Activated T-cell treated with anti-CD3 and anti-CD28 coated beads for 48 hours (primary cell): ENCODE measurements at regions not wholly inside any gene's neighbourhood (a gene's known extent, or its start where the extent isn't known, plus 50 kb on each side); places are given as distances from the start of the nearest gene placed in this dataset.
"Not testable (repeated sequence)": the region's sequence is repeated elsewhere in the genome, so short reads cannot be mapped to it uniquely, and the experiment has no call there.

Source experiments
- DNase-seq: peaks from one replicate; pipeline ENCODE4 v3.0.0-alpha.2; 2020; ENCODE audit warnings: low read depth

DNA sequence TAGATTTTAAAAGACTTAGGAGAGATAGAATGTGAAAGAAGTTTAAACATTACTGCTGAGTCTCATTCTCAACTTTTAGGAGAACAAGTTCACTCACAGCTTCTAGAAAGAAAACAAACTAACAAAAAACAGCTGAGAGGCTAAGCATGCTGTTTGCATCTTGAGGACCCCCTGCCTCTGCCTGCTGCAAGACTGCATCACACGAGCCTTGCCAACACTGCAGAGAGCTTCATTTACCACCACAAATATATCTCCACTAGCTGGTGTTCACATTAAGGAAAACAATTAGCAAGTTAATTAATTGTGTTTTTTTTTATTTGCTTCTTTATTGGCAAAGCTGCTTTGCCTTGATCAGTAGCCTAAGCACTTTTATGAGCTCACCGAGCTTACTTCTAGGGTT, 336.6 kb upstream of the KIAA1217 start:
- DNase-seq = no peak

DNA sequence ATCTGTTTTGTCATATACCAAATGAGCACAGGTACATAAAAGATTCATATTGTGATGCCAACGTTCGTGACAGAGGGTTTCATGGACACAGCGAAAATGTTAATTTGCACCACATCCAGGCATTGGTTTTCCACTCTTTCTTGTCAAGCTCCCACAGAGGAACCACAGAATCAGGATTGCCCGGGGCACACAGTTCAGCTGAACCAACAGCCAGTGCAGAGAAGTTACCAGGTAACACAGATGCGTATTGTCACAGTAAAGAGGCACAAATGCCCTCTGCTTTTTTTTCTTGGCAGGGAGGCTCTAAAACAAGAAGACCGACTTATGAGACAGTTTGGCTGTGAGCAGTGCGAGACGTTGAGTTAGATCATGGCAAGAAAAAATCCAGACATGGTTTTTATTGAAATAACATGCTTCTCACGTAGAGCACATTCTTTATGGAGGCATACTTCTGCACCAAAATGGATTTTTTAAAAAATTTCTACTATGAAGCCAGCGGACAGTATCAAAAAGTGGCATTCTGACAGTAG, 331.1 kb upstream of the KIAA1217 start:
- DNase-seq = no peak

DNA sequence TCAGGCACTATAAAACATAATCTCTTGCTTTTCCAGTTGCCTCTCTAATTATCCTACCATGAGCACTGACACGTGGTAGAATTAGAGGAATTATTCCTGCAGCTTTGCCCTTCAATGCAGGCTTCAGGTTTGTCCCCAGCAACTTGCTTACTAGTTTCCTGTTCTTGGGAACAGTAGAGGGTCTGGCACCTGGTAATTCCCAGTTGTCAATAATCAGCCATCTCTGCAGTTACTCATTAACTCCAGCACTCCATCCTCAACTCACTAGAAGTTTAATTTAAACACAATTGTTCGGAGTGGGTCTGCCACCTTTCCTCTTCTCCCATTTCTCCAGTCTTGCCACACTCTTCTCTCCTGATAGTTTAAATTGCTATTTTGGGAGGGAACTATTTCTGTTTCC, 324.3 kb upstream of the KIAA1217 start:
- DNase-seq = no peak

DNA sequence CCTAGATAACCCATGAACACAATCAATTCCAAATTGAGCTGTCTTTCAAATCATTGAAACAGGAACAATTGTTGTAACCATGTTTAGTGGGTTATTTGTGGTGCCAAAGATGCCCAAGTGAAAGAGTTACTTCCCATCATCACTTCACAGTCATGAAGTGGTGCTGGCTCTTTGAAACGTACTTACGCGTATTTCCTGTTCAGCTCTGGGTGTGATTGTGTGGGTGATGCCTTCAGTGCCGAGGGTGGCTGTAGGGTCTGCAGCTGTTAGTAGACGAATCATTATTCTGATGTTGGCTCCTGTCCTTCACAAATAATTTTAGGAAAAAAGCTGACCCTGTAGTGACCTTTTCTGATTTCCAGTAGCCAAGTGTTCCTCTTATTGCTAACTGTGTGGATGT, 323.1 kb upstream of the KIAA1217 start:
- no peak for DNase-seq

DNA sequence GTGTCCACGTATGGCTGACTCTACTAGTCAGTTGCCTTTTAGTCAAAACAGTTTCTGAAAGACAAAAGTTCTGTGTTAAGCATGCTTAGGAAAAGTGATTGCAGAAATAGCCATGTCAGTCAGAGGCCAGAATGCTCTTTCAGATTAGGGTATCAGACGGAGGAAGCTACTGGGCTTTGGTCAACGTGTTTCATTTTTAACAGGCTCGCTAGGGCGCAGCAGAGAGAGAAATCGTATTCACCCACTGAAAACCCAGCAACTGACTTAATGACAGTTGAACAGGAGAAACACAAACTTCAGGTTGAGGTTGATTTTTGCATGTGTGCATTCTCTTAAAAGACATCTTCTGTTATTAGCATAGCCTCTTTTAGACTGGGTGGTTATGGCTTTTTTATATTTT, 322.6 kb upstream of the KIAA1217 start:
- no peak for DNase-seq

DNA sequence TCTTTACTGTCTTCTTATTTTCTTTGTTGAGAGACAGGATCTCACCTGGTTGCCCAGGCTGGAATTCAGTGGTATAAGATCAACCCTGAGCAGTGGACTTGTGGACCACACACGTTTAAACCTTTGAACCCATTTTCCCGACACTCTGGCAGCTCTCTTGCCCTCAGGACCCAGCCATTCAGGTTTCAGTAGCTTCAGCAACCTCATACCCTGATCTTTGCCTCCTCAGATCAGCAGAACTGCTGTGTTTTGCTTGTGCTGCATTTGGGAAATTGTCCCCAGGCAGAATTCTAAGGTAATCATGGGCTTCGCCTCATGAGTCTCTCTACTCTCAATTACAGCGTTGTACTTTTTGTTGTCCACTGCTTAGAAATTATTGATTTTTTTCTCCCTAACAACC, 317.6 kb upstream of the KIAA1217 start:
- DNase-seq = no peak

DNA sequence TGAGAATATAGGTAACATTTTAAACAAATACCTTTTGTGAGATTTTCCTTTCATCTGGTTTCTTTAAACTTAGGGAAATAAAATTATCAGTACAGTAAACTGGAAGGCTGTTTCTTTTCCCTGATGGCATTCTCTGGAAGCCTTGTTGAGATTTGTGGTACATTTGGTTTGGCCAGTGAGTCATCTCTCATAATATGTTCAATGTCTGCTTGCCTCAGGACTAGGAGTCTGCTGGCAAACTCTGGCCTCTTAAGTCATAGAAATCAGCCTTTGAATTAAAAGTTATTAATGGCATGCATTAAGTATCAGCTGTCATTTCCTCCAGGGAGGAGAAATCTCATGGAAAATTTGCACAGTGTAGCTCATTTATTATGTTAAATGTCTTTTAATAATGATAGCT, 316.6 kb upstream of the KIAA1217 start:
- no peak for DNase-seq

DNA sequence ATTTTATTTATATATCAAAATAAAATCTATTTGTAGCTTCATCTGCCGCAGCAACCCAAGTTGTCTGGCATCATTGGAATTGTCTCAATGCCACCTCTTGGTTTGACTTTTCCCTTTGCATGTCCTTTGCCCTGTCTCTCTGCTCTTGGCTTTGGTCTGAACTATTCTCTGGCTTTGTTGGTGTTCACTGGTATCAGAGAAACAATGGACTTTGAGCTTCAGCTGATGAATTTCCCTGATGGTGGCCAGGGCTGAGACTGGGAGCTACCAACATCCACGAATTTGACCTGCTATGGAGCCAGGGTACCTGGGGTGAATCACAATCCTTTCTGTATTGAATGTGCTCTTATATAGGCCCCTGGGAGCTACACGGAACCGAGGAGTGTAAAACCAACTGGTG, 311.7 kb upstream of the KIAA1217 start:
- no peak for DNase-seq

DNA sequence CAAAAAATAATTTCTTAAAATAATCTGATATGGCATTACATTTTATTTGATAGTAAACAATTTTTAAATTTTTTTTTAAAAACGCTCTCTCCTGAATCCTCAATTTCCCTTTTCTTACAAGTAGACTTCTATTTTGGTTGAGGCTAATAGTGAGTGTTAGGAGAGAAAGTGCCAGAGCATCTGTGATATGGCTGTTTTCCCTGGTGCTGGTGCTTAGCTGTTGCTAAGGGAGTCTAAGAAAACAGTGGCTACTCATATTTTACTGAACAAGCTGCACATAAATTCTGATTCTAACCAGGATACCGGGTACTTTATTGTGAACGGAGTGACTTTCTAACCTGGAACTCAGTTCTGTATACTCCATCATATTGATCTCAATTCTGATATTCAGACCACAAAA, 311.1 kb upstream of the KIAA1217 start:
- DNase-seq = no peak

DNA sequence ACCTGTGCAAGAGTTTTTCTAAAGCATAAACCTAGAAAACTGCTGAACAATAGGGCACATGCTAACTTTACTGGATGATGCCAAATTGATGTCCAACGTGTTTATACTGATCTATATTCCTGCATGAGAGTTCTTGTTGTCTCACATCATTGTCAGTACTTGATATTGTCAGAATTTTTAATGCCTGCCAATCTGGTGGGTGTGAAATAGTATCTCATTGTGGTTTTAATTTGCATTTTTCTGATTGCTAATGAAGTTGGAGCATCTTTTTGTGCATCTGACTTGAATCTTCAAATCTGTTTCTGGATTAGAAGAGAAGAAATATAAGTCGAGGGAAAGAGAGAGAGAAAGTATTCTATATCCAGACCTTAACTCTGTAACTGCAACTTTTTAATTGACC, 309.8 kb upstream of the KIAA1217 start:
- no peak for DNase-seq

DNA sequence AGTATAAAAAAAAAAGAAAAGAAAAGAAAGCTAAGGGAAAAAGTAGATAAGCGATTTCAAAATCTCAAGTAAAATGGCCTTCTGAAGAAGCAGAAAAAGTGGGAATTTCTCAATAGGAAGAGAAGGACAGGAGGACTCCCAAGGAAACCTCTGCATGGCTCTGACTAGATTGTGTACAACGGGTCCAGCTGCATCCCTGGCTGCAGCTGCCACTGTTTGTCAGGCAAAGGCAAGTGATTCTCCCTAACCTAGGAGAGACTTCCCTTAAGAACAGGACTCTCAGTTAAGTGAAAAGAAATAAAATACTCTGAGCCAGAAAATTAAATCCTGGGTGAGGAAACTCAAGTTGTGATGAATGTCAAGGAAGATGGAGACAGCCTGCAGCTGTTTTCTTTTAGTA, 298.6 kb upstream of the KIAA1217 start:
- DNase-seq = no peak

DNA sequence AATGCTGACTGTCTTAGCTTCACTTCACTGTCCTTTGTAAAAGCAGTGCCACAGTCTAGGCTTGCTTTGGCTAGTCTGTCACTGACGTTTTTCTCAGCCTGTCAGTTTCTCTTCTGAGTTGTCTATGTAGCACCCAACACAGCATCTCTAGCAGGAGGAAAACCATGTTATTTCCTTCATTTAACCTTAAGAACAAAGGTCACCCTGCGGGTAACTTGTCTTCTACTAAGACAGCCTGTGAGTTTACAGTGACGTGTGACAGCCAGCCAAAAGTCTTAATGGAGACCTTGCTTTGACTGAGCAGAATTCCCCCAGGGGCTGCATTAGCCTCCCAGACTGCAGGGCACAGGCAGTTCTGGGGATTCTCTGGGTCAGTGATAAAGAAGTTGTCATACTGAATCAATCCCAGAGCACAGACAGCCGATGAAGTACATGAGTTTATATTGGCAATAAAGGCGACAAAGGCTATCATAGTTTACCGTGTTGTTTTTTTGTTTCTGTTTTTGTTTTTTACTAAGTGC, 296.0 kb upstream of the KIAA1217 start:
- DNase-seq = no peak

DNA sequence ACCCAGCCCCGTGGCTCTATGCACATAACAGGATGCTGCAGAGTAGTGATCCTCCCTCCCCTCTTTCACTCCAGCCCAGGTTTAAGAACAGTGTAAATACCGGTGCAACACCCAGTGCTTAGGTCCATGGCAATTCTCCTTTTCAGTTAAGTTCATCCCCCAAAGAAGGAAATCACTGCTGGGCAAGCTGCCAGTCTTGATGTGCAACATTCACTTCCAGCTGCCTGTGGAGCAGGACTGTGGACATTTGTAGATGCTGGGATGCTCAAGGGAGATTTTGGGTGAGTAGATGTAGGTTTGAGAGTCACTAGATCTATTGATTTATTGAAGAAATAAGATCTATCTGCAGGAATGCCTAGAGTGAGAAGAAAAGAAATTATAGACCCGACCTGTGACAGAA, 294.3 kb upstream of the KIAA1217 start:
- DNase-seq = no peak

DNA sequence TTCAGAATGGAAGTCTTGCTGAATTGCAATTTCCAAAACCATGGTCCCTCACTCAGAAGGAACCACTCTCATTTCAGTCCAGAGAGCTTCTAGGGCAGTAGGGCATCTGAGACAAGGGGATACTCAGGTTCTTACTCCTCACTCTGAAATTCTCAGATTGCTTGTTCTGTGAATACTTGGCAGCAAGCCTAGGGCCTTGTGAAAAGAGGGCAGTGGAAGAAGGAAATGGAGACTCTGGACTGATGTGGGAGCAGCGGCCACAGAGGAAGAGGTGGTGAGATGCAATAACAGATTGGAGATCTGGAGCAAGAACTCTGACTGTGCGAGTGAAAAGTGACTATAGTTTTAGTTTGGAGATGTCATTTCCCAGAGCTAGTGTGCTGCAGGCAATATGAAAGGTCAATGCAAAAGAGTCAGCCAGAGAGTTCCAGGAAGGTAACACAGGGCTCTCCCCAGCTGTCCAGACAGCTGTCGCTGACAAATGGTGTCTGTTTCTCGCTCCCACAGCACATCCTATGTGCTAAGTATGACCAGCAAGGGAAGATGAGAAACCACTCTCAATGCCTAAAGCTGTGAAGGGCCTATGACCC, 291.6 kb upstream of the KIAA1217 start:
- DNase-seq = no peak

DNA sequence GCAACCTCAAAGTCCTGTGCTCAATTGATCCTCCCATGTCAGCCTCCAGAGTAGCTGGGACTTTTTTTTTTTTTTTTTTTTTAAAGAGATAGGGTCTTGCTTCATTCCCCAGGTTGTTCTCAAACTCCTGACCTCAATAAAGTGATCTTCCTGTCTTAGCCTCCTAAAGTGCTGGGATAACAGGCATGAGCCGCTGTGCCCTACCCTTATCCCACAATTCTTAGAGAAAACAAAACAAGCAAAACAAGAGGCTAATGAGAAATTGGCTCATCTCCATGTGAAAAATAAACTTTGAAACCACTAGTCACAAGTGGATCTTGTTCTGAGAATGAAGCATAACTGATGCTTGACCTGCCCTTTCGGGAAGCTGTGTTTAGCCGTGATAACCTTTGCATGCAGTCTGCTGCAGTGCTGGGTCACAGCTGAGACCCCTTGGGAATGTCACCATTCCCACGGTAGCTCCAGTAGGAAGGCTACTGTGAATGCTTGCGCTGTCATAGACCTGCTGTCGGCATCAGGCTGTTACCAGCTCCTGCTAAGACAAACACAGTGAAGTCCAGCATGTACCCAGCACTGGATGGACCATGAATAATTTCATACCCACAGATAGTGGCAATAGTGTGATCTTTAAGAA, 290.7 kb upstream of the KIAA1217 start:
- DNase-seq = no peak

DNA sequence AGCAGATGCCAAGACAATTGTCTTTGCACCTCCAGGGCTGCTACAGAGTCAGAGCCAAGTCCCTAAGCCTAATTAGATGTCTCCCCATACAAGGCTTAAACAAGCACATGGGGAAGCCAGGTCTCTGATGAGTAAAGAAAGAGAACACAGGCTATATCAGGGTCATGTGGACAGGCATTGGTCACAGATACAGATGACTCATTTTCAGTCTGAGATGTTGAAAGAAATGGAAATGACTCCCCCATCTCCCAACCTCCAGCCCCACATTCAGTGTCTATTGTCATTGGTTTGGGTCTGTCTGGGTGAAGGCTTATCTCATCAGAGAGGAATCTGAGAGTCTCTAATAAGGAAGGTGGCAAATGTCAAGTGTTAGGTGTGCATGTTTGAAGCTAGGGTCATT, 290.1 kb upstream of the KIAA1217 start:
- no peak for DNase-seq

DNA sequence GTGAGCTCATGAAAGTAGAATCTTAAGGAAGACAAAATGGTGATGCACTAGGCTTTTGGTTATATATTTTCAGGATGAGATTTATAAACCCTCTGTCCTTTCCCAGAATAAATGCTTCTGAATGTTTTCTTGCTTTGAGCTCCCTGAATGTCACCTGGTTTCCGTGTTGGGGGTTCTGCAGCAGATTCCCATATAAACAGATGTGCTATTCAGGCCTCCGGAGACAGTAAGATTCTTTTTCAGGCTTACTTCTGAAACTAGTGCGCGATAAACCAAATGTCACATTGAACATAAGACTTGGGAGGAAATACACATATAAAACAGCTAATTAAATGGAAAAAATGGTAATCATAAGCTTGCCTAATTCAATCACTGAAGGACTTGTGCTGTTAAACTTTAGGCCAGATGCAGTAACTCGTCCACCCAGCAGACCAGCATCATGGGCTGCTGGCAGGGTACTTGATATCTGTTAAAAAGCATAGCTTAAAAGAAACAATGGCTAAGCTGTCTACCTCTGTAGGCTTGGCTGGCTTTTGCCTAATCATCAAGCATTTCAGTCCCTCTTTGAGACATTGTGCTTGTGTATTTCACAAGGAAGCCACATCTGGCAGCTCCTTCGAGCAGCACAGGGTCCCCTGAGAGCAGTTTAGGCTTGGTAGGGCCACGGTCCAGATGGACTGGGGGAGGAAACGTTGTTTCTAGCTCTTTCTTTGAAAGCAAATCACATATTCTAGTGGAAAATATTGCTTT, 281.2 kb upstream of the KIAA1217 start:
- DNase-seq = no peak

DNA sequence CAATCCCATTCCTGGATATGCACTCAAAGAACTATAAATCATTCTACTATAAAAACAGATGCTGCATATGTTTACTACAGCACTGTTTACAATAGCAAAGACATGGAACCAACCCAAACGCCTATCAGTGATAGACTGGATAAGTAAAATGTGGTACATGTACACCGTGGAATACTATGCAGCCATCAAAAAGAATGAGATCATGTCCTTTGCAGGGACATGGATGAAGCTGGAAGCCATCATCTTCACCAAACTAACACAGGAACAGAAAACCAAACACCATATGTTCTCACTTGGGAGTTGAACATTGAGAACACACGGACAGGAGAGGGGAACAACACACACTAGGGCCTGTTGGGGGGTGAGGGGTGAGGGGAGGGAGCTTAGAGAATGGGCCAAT, 274.9 kb upstream of the KIAA1217 start:
- DNase-seq = not testable (repeated sequence)

DNA sequence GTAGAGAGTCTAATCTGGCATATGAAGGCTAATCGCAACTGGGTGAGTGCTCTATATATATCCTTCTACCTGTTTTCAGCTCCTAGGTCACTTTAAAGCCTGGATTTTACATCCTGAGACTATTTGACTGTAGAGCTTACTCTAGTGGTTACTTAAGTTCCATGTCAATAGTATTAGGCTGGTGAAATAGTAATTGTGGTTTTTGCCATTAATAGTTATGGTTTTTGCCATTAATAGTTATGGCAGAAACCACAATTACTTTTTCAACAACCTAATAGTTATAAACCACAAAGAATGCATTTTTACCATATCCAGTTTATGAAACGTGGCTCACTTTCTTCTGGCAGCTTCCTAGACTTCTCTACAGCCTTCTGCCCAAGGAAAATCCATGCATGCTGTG, 263.1 kb upstream of the KIAA1217 start:
- no peak for DNase-seq

DNA sequence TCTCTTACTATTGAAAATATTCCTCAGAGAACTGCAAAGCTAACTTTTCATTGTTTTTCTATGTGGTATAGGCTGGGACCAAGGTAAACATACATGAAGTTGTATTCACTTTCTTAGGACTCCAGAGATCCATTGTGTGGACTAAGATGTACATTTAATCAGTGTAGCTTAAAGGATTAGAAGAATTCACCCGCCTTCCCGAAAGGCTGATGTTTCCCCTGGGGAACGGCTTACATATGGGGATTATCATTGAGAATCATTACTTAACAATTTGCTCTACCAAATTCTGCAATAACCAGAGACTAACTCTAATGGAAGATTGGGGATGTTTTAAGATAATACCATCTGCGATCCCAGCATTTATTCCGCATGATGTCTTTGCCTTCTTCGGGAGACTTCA, 257.1 kb upstream of the KIAA1217 start:
- DNase-seq = no peak

DNA sequence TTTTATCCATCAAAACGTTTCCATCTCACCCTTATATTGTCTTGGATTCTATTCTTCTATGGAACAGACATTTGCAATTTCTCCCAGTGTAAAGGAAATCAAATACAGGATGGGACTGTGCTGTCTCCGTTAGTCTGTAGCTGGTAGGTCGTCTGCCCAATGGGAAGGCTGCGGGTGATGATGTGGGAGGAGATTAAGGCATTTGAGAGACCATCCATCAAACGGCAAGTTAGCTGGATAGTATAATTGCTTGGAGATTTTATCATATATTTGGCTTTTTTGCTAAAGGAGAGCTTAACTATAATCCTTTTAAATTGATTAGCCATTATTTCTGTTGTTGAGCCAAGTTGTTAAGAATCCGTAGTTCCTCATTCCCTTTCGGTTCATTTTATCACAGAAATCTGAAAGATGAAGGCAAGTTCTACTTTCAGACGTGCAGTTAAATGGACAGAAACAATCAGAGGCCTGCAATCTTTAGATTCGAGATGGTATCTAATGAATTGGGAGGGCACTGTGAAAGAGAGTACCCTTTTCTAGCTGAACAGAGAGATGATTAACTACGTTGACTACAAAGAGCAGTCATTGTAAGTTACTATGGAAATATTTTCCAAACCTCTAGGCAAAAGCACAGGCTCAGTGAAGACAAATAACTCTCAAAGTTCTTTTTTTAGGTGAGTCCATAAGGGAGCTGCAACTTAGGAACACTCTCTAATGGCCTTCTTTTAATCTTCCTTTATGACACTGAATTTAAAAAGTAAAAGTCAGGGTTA, 253.3 kb upstream of the KIAA1217 start:
- DNase-seq = no peak

DNA sequence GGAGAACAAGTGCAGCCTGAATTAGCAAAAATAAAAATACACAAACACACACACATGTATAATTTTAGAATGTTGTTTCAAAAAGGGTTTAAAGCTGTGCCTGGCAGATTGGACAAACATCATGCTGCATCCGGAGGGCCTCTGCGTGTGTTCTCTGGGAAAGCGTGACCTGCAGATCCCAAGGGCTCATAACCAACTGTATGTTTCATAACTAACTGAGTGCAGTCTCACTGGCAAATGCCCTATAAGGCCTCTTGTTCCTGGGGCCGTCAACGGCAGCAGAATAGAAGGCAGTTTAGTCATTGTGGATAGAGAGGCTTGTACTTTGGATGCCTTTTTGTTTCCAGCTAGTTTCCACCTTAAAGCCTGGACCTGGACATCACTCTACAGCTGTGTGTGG, 243.8 kb upstream of the KIAA1217 start:
- no peak for DNase-seq
